ENCODE measurements at regions not wholly inside any gene's neighbourhood (a gene's known extent, or its start where the extent isn't known, plus 50 kb on each side); places are given as distances from the start of the nearest gene placed in this dataset.

- TF ChIP-seq JUND (IDR thresholded peaks at IDR 0.05; ENCODE audit: low read depth): no peak
- in situ Hi-C loops (cut with HindIII; ENCODE audit: low pct_unique_long_range_greater_than_20kb, low sequenced_read_pairs): no loop called here
- DNase-seq (ENCODE audit: low read depth in 1 of 2, low spot score in 1 of 2): no peak
Observed at GRCh38 chr6:165713845-165714466, 50.9 kb upstream of the PDE10A start.

Data from T47D (cell line).